ENCODE measurements at regions not wholly inside any gene's neighbourhood (a gene's known extent, or its start where the extent isn't known, plus 50 kb on each side); places are given as distances from the start of the nearest gene placed in this dataset.
"Not testable (repeated sequence)": the region's sequence is repeated elsewhere in the genome, so short reads cannot be mapped to it uniquely, and the experiment has no call there.

DNA sequence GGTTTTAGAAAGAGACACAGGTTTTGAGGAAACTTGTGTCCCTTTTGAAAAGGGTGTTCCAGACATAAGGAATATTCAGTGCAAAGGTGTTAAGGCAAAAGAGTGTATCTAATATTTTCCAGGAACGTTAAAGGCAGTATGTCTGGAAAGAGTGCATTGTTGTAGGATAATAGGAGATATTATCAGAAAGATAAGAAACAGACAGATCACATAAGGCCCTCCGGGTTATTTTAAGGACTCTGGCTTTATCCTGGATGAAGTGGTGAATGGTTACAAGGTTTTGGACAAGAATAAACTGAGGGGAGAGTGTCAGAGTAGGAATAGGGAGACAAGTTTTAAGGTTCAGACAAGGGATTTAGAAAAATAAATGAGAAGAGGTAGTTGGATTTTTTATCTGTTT, 493.7 kb upstream of the GRM7 start:
- DNase-seq: no peak

DNA sequence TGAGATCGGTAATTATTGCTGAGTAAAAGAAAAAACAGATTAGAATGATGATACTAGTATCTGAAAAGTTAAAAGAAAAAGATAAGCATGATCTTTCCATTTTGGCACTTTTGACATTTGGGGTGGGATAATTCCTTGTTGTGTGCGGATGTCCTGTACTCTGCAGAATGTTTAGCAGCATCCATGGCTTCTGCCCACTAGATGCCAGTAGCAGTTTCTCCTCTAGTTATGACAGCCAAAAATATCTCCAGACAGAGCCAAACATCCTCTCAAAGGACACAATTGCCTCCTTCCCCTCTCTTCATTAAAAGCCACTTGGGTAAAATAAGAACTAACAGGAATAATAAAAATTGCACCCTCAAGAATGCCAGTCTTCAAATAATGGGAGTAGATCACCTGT, 468.8 kb upstream of the GRM7 start:
- no peak for DNase-seq

DNA sequence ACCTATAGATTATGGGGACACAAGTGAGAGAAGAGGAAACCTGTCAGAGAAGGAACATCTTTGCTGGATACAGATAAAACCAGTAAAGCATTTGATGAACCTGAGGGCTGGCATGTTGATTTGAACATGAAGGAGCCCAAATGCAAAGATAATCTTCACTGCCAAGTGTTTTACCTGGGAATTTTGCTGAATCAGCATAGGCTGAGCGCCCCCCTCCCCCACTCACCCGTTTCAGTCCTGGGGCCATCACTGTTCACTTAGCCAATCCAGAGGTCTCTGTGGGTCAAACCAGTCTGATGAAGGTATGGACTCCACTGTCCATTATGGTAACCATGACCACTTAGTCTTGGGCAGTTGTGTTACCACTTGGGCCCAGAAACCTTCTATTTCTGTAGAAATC, 466.0 kb upstream of the GRM7 start:
- no peak for DNase-seq

DNA sequence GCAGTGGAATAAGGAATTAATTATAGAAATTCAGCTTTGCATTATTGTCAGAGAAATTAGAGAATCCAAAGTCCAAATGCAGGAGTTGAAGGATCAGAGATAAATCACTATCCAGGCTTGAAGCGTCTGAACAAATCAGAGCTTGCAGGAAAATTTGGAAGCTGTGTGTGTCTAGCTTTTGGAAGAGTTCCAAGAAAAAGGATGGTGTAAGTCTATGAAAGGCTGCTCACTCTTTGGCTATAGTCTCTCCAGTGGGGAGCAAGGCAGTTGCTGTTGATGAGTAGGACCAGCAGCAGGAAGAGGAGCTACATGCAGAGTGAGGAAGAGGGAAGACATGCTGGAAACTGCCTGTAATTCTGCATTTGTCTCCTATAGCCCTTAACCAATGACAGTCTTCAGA, 464.3 kb upstream of the GRM7 start:
- DNase-seq: no peak

DNA sequence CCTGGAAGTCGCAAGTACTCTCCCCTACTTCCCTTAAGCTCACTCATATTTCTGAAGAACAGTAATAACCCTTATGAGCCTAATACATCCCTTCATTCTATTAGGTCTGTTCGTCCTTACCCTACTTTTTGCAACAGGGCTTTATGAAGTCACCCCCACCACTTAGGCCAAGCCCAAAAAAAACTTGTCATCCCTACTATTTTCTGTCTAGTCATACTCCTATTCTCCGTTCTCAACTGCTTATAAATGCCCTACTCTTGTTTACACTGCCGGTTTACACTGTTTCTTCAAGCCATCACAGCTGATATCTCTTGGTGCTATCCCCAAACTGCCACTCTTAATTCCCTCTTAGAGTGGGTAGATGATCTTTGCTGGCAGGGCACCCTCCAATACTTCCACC, 458.2 kb upstream of the GRM7 start:
- not testable (repeated sequence) for DNase-seq

DNA sequence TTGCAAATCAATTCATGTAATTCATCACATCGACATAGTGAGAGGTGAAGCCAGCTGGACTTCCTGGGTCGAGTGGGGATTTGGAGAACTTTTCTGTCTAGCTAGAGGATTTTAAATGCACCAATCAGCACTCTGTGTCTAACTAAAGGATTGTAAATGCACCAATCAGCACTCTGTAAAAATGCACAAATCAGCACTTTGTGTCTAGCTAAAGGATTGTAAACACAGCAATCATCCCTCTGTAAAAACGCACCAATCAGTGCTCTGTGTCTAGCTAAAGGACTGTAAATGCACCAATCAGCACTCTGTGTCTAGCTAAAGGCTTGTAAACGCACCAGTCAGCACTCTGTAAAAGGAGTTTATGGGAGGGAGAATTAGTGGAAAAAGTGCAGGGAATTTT, 454.0 kb upstream of the GRM7 start:
- not testable (repeated sequence) for DNase-seq

DNA sequence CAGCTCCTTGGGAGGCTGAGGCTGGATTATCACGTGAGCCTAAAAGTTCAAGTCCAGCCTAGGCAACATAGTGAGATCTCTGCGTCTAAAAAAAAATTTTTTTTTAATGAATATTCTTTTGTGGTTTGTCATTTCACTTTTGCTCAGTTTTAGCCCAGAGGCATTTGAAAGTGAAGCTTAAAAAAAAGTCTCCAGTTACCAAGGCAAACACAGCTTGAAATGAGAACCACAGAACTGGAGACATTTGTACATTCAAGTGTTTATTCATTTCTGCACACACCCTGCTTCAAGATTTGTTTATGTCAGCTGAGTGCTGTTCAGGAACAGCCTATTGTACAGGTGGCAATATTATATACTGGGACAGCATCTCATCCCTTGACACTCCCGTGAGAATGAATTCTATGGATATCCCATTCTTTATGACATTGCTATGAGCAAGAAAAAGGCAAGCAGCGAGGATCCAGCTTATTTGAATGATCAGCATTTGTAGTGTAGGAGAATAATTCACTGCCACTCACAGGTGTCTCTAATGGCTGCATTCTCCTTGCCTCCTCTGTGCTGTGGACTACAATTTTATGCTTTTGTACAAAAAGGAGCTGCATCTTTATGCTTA, 444.8 kb upstream of the GRM7 start:
- no peak for DNase-seq

DNA sequence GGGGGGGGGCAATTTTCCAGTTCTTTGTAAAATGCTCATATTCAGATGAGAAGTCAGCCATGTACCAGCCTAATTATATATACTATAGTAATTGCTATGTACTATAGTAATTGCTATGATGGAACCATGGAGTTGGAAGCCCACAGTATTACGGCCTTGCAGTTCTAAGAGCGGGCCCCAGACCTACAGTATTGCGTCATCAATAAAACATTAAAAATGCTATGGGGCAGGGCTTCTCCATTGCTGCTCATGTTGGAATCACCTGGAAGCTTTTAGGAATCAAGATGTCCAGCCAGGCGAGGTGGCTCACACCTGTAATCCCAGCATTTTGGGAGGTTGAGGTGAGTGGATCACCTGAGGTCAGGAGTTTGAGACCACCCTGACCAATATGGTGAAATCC, 443.7 kb upstream of the GRM7 start:
- DNase-seq: no peak

DNA sequence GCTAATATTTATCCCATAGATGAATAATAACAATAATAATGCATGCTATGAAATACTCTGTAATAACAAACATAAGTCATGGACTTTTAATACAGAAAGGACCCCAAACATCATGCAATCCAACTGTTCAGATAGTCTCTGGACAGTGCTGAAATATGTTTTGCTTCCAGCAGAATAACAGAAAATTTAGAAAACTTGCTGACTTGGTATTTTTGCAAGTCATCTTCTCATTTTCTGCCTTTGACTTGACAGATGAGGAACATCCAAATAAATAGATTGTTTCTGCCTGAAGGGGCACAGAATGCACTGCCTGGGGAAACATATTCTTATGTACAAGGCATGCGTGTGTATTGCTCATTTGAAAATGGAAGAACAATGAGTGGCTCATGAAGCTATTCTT, 442.4 kb upstream of the GRM7 start:
- DNase-seq: no peak

DNA sequence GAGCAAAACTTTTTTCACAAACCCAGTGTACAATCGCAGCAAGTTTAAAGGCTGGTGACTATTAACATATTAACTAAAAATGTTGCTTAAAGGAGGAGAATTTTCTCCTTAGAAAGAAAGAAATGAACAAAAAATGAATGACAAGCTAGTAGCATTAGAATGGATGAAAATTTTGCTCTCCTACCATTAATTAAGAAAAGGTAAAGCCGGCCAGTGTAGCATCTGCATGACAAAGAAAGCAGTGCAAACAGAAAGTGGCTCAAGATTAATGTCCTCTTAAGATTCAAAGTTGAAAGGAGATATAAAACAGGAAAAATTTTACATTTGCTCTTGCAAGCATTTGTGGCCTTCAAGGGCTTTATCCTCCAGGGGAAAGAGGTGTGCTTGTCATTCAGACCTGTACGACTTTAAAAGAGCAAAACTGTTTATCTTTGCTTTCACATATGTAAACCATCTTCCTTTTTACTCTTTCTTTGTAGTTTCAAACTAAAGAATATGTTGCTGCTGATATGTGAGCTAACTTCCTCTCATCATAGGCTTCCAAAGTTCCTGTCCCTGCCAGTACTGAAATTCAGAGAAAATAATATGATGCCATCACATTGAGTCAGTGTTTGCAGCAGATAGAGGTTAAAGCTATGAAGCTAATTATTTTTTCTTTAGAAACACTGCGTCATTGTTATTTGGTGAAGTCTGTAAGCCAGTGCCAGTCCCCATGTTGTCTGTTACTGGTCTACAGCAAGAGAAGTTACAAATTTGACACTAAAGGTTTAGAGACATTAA, 439.1 kb upstream of the GRM7 start:
- DNase-seq: no peak

DNA sequence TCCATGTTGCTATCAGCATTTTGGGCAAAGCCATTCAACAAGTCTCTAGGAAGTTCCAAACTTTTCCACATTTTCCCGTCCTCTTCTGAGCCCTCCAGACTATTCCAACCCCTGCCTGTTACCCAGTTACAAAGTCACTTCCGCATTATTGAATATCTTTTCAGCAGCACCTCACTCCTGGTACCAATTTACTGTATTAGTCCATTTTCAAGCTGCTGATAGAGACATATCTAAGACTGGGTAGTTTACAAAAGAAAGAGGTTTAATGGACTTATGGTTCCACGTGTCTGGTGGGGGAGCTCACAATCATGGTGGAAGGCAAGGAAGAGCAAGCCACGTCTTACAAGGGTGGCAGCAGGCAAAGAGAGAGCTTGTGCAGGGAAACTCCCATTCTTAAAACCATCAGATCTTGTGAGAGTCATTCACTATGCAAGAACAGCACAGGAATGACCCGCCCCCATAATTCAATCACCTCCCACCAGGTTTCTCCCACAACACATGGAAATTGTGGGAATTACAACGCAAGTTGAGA, 435.6 kb upstream of the GRM7 start:
- no peak for DNase-seq

DNA sequence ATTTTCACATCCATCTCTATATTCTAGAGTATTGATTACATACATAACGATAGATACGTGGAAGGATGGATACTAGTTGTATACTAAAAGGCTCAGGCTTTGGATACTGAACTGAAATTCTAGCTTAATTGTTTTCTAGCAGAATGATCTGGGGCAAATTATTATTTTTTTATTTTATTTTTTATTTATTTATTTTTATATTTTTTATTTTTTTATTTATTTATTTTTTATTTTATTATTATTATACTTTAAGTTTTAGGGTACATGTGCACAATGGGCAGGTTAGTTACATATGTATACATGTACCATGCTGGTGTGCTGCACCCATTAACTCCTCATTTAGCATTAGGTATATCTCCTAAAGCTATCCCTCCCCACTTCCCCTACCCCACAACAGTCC, 432.6 kb upstream of the GRM7 start:
- DNase-seq: not testable (repeated sequence)

DNA sequence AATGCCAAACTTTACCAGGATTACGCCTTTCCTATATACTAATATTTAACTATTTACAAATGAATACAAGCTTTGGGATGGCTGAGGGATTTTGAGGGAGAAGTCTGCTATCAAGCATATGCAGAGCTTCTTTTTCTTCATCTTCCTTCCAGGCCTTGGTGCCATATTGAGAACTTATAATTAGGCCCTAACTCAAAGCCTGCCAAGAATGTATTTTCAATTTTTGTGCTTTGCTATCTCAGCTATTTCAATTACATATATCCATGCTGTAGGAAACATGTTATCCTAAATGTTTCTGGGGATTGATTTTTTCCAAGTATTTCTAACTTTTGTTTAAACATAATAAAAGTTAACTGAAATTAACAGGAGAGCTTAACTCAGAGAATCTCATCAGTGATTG, 425.0 kb upstream of the GRM7 start:
- no peak for DNase-seq

DNA sequence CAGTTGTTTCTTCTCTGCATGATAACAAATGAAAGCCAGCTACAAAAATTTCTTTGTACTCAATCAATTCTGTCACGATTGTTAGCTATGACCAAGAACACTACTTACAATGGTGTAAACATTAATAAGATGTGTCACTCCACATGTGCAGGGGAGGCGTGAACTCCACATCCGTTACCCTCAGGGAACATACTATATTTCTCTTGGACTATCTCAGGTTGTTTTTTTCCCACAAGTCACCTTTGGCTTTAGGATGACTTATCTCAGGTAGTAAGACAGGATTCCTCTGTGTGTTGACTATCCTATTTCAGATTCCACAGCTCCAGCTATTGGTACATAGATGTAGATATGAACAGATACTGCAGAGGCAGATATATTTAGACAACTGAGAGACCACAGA, 423.3 kb upstream of the GRM7 start:
- DNase-seq: no peak

DNA sequence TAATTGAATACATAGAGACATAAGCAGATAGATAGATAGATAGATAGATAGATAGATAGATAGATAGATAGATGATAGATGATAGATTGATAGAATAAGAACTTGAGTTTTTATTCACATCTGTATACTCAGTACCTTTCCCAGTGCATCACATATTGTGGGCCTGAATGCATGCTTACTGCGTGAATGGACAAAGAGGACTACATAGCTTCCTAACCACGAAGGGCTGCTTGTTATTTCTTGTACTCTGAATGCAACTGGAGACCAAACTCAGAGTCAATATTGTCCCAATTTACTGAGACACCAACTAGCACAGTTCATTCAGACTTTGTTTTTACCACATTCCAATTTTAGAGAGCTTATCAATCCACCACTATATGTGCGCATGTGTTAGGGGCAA, 422.9 kb upstream of the GRM7 start:
- DNase-seq: no peak

DNA sequence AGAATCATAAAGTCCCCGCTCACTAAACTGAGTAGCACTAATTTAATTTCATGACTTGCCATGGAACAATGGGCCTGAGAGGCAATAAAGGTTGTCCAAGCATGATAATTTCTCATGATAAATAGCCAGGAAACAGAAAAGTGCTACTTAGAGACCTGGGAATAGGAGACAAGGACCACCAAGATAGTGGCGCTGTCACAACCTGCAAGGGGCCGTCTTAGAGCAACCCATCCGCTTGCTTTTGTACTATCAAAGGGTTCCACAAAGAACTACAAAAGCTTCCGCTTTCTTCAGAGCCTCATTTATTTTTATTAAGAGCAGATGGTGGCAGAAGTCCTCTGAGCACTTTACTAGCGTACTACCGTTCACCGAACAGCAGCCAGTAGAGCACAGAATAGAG, 421.7 kb upstream of the GRM7 start:
- DNase-seq: no peak

DNA sequence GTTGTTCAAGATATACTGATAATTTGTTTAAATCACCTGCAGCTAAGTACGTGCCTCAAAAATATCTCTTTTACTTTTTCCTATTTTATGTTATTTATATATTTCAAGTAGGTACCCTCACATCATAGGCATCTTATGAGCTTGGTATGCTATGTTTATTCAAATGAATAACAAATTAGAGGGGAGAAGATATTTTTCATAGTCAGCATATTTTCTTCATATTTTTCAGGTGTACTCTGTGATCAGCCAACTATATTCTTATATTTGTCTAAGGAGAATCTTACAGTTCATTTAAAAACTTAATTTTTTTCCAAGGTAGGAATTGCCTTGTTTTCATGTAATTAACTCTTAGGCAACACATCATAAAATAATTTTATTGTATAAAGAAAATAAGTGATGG, 421.1 kb upstream of the GRM7 start:
- DNase-seq: no peak

DNA sequence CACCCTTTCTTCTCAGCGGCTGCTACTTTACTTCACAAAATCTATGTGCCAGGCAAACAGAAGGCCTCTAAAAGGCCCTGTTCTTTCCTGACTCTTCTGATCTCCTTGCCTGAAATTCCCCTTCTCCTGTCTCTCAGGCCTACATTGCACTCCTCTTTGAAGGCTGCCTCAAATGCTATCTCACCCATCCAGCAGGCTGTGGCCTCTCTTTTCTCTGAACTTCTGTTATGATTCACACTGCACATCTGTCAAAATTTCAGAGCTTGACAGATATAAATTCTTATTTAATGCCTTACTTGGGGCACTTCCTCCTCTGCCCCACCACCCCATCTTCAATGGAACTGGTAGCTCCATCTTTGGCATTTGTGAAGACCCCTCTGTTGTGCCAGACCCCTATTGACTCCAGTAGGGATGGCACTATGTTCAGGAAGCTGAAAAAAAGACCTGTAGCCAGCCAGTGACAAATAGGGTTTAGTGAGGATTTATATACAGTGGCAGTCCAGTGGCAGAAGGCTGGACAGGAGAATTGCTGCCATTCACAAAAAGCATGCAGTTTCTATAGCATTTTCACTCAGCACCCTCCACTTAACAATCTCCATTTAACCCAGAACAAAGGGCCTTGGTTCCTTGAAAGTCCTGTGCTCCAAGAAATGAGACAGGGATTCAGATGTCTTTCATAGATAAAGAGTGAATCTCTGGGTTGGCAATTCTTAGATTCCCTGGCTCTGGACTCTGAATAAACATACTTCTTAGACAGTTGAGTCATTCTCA, 415.8 kb upstream of the GRM7 start:
- no peak for DNase-seq

DNA sequence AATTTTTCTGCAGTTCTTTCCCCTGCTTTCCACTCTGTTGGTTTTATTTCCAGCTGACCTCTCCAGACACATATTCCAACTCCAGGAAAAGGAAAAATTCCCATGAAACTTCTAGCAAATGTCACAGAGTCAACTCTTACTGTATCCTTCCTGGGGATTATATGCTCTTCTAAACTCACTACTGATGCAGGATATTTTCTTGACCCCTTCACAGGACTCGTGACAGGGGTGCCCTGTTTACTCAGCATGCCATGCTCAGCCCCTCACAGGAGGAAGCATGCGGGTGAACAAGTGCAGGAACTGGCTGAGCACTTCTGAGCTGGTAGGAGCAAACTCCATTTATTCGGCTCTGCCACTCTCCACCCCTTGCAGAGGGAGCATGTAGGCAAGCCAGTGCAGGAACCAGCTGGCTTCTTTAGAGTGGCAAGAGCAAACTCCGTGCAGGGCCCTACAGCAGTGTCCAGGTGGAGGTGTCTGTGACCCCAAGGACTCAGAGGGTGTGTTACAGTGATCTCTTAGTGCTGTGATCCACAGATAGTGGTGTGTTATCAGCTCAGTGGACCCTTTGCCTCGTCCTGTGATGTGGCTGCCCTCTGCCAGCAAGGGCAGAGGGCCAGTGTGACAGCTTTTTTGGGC, 413.6 kb upstream of the GRM7 start:
- DNase-seq: no peak

DNA sequence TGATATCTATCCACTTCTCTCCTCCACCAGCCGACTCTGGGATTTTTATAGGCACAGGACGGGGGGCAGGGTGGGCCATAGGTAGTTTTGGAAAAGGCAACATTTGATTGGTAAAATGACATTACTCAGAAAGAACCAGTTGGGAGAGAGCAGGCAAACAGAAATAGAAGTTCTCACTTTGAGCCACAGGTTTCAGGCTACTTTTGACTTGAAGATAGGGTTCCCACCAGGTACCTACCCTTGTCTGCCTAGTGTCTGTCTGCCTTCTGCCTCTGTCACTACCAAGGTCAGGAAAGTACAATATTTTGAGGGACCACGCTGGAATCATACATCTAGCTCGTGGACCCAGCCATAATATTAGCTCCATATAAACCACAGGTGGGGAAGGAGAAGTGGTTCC, 412.9 kb upstream of the GRM7 start:
- no peak for DNase-seq

DNA sequence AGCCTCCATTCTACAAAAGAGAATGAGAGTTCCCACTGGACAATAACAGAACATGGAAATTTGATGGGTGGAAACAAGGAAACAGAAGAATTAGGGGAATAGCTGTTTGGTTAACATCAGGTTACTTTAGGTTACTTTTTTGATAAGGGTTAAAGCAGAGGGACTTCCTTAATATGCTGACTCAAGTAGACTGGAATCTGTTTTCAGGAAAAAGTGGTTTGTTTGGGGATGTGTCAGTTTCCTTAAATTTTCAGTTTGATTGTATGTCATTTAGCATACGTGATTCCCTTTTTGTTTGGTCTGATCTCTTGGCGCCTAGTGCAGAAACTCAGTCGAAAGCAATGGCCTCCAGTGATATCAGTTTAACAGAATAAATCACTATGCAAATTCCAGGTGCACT, 411.8 kb upstream of the GRM7 start:
- no peak for DNase-seq

DNA sequence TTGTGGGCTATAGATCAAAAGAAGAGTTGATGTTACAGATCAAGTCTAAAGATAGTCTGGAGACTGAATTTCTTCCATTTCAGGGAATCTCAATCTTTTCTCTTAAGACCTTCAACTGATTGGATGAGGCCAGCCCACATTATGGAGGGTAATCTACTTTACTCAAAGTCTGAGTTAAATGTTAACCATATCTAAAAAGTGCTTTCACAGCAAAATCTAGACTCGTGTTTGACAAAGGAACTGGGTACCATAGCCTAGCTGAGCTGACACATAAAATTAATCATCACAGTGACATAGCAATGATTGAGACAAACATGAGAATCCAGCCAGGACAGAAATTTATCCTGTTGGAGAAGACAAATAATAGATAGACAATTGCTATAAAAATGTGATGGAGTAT, 407.9 kb upstream of the GRM7 start:
- DNase-seq: no peak

DNA sequence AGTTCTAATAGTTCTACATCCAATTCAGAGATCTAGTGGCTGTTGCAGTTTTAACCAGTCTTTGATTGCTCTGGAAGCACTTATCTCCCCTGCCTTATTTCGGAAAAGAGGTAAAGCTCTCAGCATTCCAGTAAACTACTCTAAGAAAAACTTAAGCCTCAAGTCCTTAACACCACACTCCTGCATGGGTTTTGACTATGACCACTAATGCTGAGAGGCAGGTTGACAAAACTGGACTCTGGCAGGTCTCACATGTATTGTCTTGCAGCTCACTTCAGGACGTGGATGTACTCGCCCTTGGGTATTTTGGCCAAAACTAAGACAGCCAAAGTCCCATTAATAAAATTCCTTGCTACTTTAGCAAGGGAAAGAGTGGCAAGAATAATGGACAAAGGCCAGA, 405.9 kb upstream of the GRM7 start:
- DNase-seq: no peak

DNA sequence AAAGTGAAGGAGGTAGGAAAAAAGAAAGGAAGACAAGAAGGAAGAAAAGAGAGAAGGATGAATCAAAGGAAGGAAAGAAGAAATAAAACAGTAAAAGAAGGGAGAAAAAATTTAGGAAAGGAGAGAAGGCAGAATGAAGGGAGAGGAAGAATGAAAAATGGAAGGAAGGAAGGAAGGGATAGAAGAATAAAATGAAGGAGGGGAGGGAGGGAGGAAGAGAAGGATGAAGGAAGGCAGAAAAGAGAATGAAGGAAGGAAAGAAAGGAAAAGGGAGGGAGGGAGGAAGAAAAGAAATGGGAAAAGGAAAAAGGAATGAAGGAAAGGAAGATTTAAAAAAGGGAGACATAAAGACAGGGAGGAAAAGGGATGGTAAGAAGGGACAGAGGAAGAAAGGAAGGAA, 393.7 kb upstream of the GRM7 start:
- no peak for DNase-seq

Data from right forelimb (tissue), 1 donor.